ENCODE measurements at regions not wholly inside any gene's neighbourhood (a gene's known extent, or its start where the extent isn't known, plus 50 kb on each side); places are given as distances from the start of the nearest gene placed in this dataset.

DNA sequence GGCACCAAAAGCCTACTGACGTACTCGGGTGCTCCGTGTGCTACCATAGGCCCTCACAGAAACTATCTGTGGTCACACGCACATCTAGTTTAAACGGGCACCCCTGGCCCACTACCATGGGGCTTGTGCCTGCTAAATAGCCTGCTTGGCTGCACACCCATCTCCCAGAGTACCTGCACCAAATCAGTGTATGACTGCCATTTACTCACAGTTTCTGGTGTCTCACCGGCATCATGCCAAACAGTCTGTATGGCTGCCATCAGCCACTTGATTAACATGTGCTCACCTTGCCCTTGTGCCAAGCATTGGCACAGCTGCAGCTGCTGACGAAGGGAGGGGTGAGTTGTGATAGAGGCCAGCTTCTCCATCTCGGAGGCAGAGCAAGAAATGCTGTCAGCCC is 232.7 kb downstream of the IGSF11 start:
- Histone ChIP-seq H3K27ac (ENCODE audit: low read length, poor library complexity, severe bottlenecking) (no peak overlapping the region), H2BK120ac (ENCODE audit: low read depth, low read length) (no peak overlapping the region), H3K4me2 (ENCODE audit: low read length, poor library complexity, severe bottlenecking) (no peak overlapping the region), H3K27me3 (ENCODE audit: control insufficient read depth in 1 of 2, insufficient read depth in 1 of 2, low read length in 2 of 2) (peaks cover 0 to 4% of the 10 kb centered on the region in 2 experiments), H2BK5ac (ENCODE audit: low read depth, low read length, poor library complexity, severe bottlenecking) (no peak overlapping the region), H3K79me1 (replicated peaks; ENCODE audit: low read length, poor library complexity, severe bottlenecking) (no peaks in the 10 kb centered on the region), H3K23ac (ENCODE audit: low read length in 2 of 2) (no peak overlapping the region), H2AK5ac (ENCODE audit: low read length, severe bottlenecking) (no peak overlapping the region), H3K9ac (ENCODE audit: low read length) (no peak overlapping the region), H2AFZ (ENCODE audit: low read depth, low read length) (no peak overlapping the region), H2BK12ac (ENCODE audit: low read length in 2 of 2) (no peak overlapping the region), H3K36me3 (ENCODE audit: control insufficient read depth in 1 of 2, insufficient read depth in 2 of 2, low read depth in 1 of 2, low read length in 2 of 2) (no peaks in the 10 kb centered on the region), H3K4ac (ENCODE audit: low read depth in 1 of 2, low read length in 2 of 2) (no peak overlapping the region), H3K4me1 (ENCODE audit: control insufficient read depth, insufficient read depth, low read depth, low read length) (no peaks in the 10 kb centered on the region), H4K8ac (ENCODE audit: low read length) (no peak overlapping the region), H3K4me3 (ENCODE audit: insufficient read depth in 1 of 2, low read depth in 1 of 2, low read length in 2 of 2) (no peak overlapping the region), H3K14ac (ENCODE audit: low read length in 2 of 2) (no peak overlapping the region), H3K18ac (ENCODE audit: low read depth in 1 of 2, low read length in 2 of 2) (no peak overlapping the region), H2BK15ac (ENCODE audit: low read depth, poor library complexity, severe bottlenecking) (no peak overlapping the region), H4K91ac (ENCODE audit: low read length) (no peak overlapping the region), H3K9me3 (ENCODE audit: control insufficient read depth, low read length) (no peaks in the 10 kb centered on the region)
- DNase-seq: no peak
- 90% methylated on average over 8 of the region's 8 CpGs for WGBS

DNA sequence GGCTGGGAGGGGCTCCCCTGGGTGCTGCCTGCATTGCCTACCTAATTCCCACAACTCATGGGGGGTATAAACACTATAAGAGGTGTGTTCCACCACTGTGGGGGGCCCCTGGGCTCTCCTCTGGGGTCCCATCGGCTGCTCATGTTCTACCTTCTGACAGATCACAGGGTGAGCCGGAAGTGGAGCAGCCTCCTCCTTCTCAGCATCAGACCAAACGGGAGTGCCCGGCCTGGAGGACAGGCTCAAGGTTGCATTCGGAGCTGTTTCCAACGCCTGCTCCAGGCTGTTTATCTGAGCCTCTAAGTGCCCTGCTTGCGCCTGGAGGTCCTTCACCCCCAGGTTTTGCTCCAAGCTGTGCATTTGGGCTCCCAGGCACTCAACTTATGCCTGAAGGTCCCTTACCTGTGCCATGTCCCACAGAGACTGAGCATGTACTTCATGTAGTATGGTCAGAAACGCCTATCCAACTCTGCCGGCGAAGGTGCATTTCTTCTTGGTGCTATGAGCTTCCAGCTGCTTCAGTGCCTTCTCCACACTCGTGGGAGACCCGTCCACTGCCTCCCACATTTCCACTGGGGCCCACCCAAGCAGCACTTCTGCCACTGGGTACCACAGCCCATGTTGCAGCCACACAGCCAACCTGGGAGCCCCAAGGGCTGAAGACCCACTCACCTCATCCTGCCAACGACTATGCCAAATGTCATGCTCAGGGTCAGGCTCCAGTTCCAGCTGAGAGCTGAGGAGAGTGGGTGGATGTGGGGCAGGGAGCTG is 232.1 kb downstream of the IGSF11 start:
- no peak overlapping the region for H3K23ac ChIP-seq (ENCODE audit: low read length in 2 of 2)
- H2BK120ac ChIP-seq (ENCODE audit: low read depth, low read length): no peak overlapping the region
- no peak overlapping the region for H2BK15ac ChIP-seq (ENCODE audit: low read depth, poor library complexity, severe bottlenecking)
- DNase-seq: no peak
- no peak overlapping the region for H2BK5ac ChIP-seq (ENCODE audit: low read depth, low read length, poor library complexity, severe bottlenecking)
- H3K36me3 ChIP-seq (ENCODE audit: control insufficient read depth in 1 of 2, insufficient read depth in 2 of 2, low read depth in 1 of 2, low read length in 2 of 2): no peaks in the 10 kb centered on the region
- H3K4me3 ChIP-seq (ENCODE audit: insufficient read depth in 1 of 2, low read depth in 1 of 2, low read length in 2 of 2): no peak overlapping the region
- H3K4me1 ChIP-seq (ENCODE audit: control insufficient read depth, insufficient read depth, low read depth, low read length): no peaks in the 10 kb centered on the region
- H3K9me3 ChIP-seq (ENCODE audit: control insufficient read depth, low read length): no peaks in the 10 kb centered on the region
- peaks cover 0 to 4% of the 10 kb centered on the region in 2 experiments for H3K27me3 ChIP-seq (ENCODE audit: control insufficient read depth in 1 of 2, insufficient read depth in 1 of 2, low read length in 2 of 2)
- H3K27ac ChIP-seq (ENCODE audit: low read length, poor library complexity, severe bottlenecking): no peak overlapping the region
- no peak overlapping the region for H3K14ac ChIP-seq (ENCODE audit: low read length in 2 of 2)
- no peak overlapping the region for H3K4ac ChIP-seq (ENCODE audit: low read depth in 1 of 2, low read length in 2 of 2)
- H2BK12ac ChIP-seq (ENCODE audit: low read length in 2 of 2): no peak overlapping the region
- H4K91ac ChIP-seq (ENCODE audit: low read length): no peak overlapping the region
- H3K79me1 ChIP-seq (replicated peaks; ENCODE audit: low read length, poor library complexity, severe bottlenecking): no peaks in the 10 kb centered on the region
- H3K4me2 ChIP-seq (ENCODE audit: low read length, poor library complexity, severe bottlenecking): no peak overlapping the region
- H2AFZ ChIP-seq (ENCODE audit: low read depth, low read length): no peak overlapping the region
- no peak overlapping the region for H4K8ac ChIP-seq (ENCODE audit: low read length)
- no peak overlapping the region for H2AK5ac ChIP-seq (ENCODE audit: low read length, severe bottlenecking)
- H3K9ac ChIP-seq (ENCODE audit: low read length): no peak overlapping the region
- WGBS: 85% methylated on average over 12 of the region's 13 CpGs
- H3K18ac ChIP-seq (ENCODE audit: low read depth in 1 of 2, low read length in 2 of 2): no peak overlapping the region

DNA sequence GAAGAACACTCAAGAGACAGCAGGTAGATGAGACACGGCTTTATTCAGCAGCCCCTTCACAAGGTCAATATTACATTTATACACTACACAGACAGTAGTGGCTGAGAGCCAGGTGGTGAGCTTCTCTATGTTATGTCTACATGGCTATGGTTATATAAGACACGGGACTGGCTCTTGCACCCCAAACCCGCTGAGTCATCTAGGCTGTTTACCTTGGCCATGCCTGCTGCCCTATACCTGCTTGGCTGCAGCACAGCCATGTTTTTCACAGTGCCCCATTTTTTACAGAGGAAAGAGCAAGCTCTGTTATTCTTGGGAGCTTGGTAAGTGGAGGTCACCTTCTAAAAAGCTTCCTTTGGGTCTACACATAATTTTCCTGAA is 231.6 kb downstream of the IGSF11 start:
- Histone ChIP-seq H3K14ac (ENCODE audit: low read length in 2 of 2) (no peak overlapping the region), H3K4me1 (ENCODE audit: control insufficient read depth, insufficient read depth, low read depth, low read length) (no peaks in the 10 kb centered on the region), H3K36me3 (ENCODE audit: control insufficient read depth in 1 of 2, insufficient read depth in 2 of 2, low read depth in 1 of 2, low read length in 2 of 2) (no peaks in the 10 kb centered on the region), H3K18ac (ENCODE audit: low read depth in 1 of 2, low read length in 2 of 2) (no peak overlapping the region), H3K4ac (ENCODE audit: low read depth in 1 of 2, low read length in 2 of 2) (no peak overlapping the region), H3K4me2 (ENCODE audit: low read length, poor library complexity, severe bottlenecking) (no peak overlapping the region), H2AK5ac (ENCODE audit: low read length, severe bottlenecking) (no peak overlapping the region), H4K91ac (ENCODE audit: low read length) (no peak overlapping the region), H3K4me3 (ENCODE audit: insufficient read depth in 1 of 2, low read depth in 1 of 2, low read length in 2 of 2) (no peak overlapping the region), H3K9me3 (ENCODE audit: control insufficient read depth, low read length) (no peaks in the 10 kb centered on the region), H3K23ac (ENCODE audit: low read length in 2 of 2) (no peak overlapping the region), H2BK12ac (ENCODE audit: low read length in 2 of 2) (no peak overlapping the region), H3K27ac (ENCODE audit: low read length, poor library complexity, severe bottlenecking) (no peak overlapping the region), H2BK5ac (ENCODE audit: low read depth, low read length, poor library complexity, severe bottlenecking) (no peak overlapping the region), H3K79me1 (replicated peaks; ENCODE audit: low read length, poor library complexity, severe bottlenecking) (no peaks in the 10 kb centered on the region), H2AFZ (ENCODE audit: low read depth, low read length) (no peak overlapping the region), H2BK120ac (ENCODE audit: low read depth, low read length) (no peak overlapping the region), H4K8ac (ENCODE audit: low read length) (no peak overlapping the region), H2BK15ac (ENCODE audit: low read depth, poor library complexity, severe bottlenecking) (no peak overlapping the region), H3K27me3 (ENCODE audit: control insufficient read depth in 1 of 2, insufficient read depth in 1 of 2, low read length in 2 of 2) (peaks cover 0 to 4% of the 10 kb centered on the region in 2 experiments), H3K9ac (ENCODE audit: low read length) (no peak overlapping the region)
- 95% methylated on average over 2 of the region's 3 CpGs for WGBS
- DNase-seq: no peak

DNA sequence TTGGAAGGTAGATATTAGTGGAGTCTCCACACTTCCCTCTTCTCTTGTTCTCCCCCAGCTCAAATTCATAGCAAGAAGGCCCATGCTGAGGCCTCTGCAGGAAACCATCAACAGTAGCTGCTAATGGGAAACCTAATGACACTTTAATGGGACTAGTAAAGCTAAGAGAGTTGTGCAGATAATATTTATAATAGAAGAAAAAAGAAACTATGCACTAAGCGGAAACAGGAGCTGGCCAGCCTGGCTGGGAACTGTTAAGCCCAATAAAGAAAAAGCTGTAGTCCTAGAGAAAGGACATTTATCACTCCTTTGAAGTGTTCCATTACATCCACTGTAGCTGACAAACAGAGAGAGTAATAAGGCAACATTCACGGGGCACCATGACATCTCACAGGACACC is 229.6 kb downstream of the IGSF11 start:
- 28% methylated on average over 2 of the region's 2 CpGs for WGBS
- no peak overlapping the region for H3K9ac ChIP-seq (ENCODE audit: low read length)
- no peak for DNase-seq
- no peak overlapping the region for H2BK12ac ChIP-seq (ENCODE audit: low read length in 2 of 2)
- H3K27ac ChIP-seq (ENCODE audit: low read length, poor library complexity, severe bottlenecking): no peak overlapping the region
- no peaks in the 10 kb centered on the region for H3K79me1 ChIP-seq (replicated peaks; ENCODE audit: low read length, poor library complexity, severe bottlenecking)
- H4K91ac ChIP-seq (ENCODE audit: low read length): no peak overlapping the region
- no peak overlapping the region for H3K14ac ChIP-seq (ENCODE audit: low read length in 2 of 2)
- no peaks in the 10 kb centered on the region for H3K27me3 ChIP-seq (ENCODE audit: control insufficient read depth in 1 of 2, insufficient read depth in 1 of 2, low read length in 2 of 2)
- no peak overlapping the region for H2BK120ac ChIP-seq (ENCODE audit: low read depth, low read length)
- no peaks in the 10 kb centered on the region for H3K36me3 ChIP-seq (ENCODE audit: control insufficient read depth in 1 of 2, insufficient read depth in 2 of 2, low read depth in 1 of 2, low read length in 2 of 2)
- no peaks in the 10 kb centered on the region for H3K9me3 ChIP-seq (ENCODE audit: control insufficient read depth, low read length)
- no peak overlapping the region for H2BK5ac ChIP-seq (ENCODE audit: low read depth, low read length, poor library complexity, severe bottlenecking)
- H3K4ac ChIP-seq (ENCODE audit: low read depth in 1 of 2, low read length in 2 of 2): no peak overlapping the region
- no peak overlapping the region for H4K8ac ChIP-seq (ENCODE audit: low read length)
- H3K4me2 ChIP-seq (ENCODE audit: low read length, poor library complexity, severe bottlenecking): no peak overlapping the region
- no peak overlapping the region for H2AK5ac ChIP-seq (ENCODE audit: low read length, severe bottlenecking)
- no peak overlapping the region for H3K23ac ChIP-seq (ENCODE audit: low read length in 2 of 2)
- no peak overlapping the region for H3K4me3 ChIP-seq (ENCODE audit: insufficient read depth in 1 of 2, low read depth in 1 of 2, low read length in 2 of 2)
- H2BK15ac ChIP-seq (ENCODE audit: low read depth, poor library complexity, severe bottlenecking): no peak overlapping the region
- H3K18ac ChIP-seq (ENCODE audit: low read depth in 1 of 2, low read length in 2 of 2): no peak overlapping the region
- H3K4me1 ChIP-seq (ENCODE audit: control insufficient read depth, insufficient read depth, low read depth, low read length): no peaks in the 10 kb centered on the region
- no peak overlapping the region for H2AFZ ChIP-seq (ENCODE audit: low read depth, low read length)

Data from mesenchymal stem cell (in vitro differentiated cells and primary cell).